ENCODE measurements at regions not wholly inside any gene's neighbourhood (a gene's known extent, or its start where the extent isn't known, plus 50 kb on each side); places are given as distances from the start of the nearest gene placed in this dataset.

- no peaks in the 10 kb centered on the region for H3K4me1 Mint-ChIP-seq (ENCODE audit: low read depth)
- no peak overlapping the region for H3K4me3 Mint-ChIP-seq (ENCODE audit: low read depth)
Measured at GRCh38 chr13:95440441-95441088, 112.0 kb upstream of the CLDN10 start.

GRCh38 chr13:95441326-95441725 is 111.2 kb upstream of the CLDN10 start:
- intact Hi-C loops (cut with micrococcal nuclease) = no loop called here
- Mint-ChIP-seq H3K36me3 (ENCODE audit: low read depth) (no peaks in the 10 kb centered on the region), H3K4me3 (ENCODE audit: low read depth) (no peak overlapping the region), H3K4me1 (ENCODE audit: low read depth) (no peaks in the 10 kb centered on the region), H3K9me3 (no peaks in the 10 kb centered on the region), H3K27me3 (ENCODE audit: low read depth) (no peaks in the 10 kb centered on the region), H3K27ac (no peak overlapping the region)
- DNase-seq (ENCODE audit: low spot score) = no peak

More at GRCh38 chr13:95440441-95441088, 112.0 kb upstream of the CLDN10 start:
- Mint-ChIP-seq H3K27ac (no peak overlapping the region), H3K36me3 (ENCODE audit: low read depth) (no peaks in the 10 kb centered on the region), H3K9me3 (no peaks in the 10 kb centered on the region), H3K27me3 (ENCODE audit: low read depth) (no peaks in the 10 kb centered on the region)
- intact Hi-C loops (cut with micrococcal nuclease) = no loop called here
- no peak for DNase-seq (ENCODE audit: low spot score)

GRCh38 chr13:95444006-95444730 is 108.4 kb upstream of the CLDN10 start:
- Mint-ChIP-seq H3K27ac (no peak overlapping the region), H3K9me3 (no peaks in the 10 kb centered on the region), H3K4me3 (ENCODE audit: low read depth) (no peak overlapping the region)

DNA sequence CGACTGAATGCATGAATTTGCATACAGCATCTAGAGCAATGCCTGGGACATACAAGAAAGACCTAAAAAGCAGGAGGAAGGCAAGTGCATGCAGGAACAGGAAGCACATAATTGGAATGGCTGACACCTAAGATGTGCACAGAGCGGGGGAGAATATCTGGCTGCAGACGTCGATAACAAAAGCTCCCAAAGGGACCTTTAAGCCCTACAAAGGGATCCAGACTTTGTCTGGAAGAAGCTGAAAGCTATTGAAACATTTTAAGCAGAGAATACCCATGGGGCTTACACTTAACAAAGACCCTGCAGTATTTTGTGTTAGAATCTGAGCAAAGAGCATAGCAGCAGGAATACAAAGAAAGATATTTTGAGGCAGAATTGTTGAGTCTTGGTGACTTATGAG is 107.4 kb upstream of the CLDN10 start:
- H3K27ac Mint-ChIP-seq = no peak overlapping the region

More at GRCh38 chr13:95444006-95444730, 108.4 kb upstream of the CLDN10 start:
- no peaks in the 10 kb centered on the region for H3K36me3 Mint-ChIP-seq (ENCODE audit: low read depth)
- intact Hi-C loops (cut with micrococcal nuclease) = no loop called here
- H3K4me1 Mint-ChIP-seq (ENCODE audit: low read depth) = no peaks in the 10 kb centered on the region
- peaks cover 5% of the 10 kb centered on the region for H3K27me3 Mint-ChIP-seq (ENCODE audit: low read depth)
- DNase-seq (ENCODE audit: low spot score) = no peak

DNA sequence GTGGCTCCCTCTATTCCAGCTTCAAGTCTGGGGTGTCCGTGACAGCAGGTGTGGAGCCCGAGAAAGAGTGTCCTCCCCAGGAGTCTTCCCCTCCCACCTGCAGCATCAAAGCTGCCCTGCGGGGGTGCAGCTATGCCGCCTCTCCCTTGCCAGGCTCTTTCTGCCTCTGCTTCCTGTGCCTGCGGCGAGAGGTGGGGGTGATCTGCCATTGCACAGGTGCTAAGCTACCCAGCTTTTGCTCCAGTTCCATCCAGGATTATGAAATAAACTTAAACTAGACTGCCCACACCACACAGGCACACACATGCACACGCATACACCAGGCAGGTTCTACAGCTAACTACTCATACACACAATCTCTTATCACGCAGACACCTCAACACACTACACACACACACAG is 104.7 kb upstream of the CLDN10 start:
- no peaks in the 10 kb centered on the region for H3K9me3 Mint-ChIP-seq
- peaks cover 6% of the 10 kb centered on the region for H3K27me3 Mint-ChIP-seq (ENCODE audit: low read depth)
- H3K4me1 Mint-ChIP-seq (ENCODE audit: low read depth) = no peaks in the 10 kb centered on the region
- no peaks in the 10 kb centered on the region for H3K36me3 Mint-ChIP-seq (ENCODE audit: low read depth)
- H3K27ac Mint-ChIP-seq = no peak overlapping the region
- no peak overlapping the region for H3K4me3 Mint-ChIP-seq (ENCODE audit: low read depth)
- no peak for DNase-seq (ENCODE audit: low spot score)
- intact Hi-C loops (cut with micrococcal nuclease) = no loop called here

More for the DNA sequence above, 107.4 kb upstream of the CLDN10 start:
- DNase-seq (ENCODE audit: low spot score) = no peak
- peaks cover 5% of the 10 kb centered on the region for H3K27me3 Mint-ChIP-seq (ENCODE audit: low read depth)
- no peaks in the 10 kb centered on the region for H3K4me1 Mint-ChIP-seq (ENCODE audit: low read depth)
- no peaks in the 10 kb centered on the region for H3K9me3 Mint-ChIP-seq
- H3K4me3 Mint-ChIP-seq (ENCODE audit: low read depth) = no peak overlapping the region
- H3K36me3 Mint-ChIP-seq (ENCODE audit: low read depth) = no peaks in the 10 kb centered on the region
- intact Hi-C loops (cut with micrococcal nuclease) = no loop called here

- H3K36me3 Mint-ChIP-seq (ENCODE audit: low read depth) = no peaks in the 10 kb centered on the region
- DNase-seq (ENCODE audit: low spot score) = no peak
- H3K27me3 Mint-ChIP-seq (ENCODE audit: low read depth) = peaks cover 10% of the 10 kb centered on the region
- H3K4me1 Mint-ChIP-seq (ENCODE audit: low read depth) = peaks cover 2% of the 10 kb centered on the region
- no peak overlapping the region for H3K4me3 Mint-ChIP-seq (ENCODE audit: low read depth)
- H3K27ac Mint-ChIP-seq = no peak overlapping the region
- H3K9me3 Mint-ChIP-seq = no peaks in the 10 kb centered on the region
- intact Hi-C loops (cut with micrococcal nuclease) = no loop called here
Measured at GRCh38 chr13:95451656-95452055, 100.9 kb upstream of the CLDN10 start.

DNA sequence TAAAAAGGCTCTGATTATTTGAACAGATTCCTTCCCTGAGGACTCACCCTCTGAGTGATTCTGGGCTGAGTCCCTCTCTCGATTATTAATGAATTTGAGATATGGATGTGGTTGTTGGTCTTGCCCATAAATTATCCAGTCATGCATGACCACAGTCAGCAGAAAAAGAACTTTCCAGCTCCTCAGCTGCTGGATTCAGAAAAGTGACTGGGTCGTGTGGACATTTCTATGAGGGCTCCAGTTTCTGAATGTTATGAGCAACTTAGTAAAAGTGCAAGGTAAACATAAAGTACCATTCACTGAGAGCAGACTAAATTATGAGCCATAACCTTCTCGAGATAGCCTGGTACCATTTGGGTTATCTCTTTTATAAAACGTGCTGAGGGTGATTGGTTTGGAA is 100.1 kb upstream of the CLDN10 start:
- H3K4me3 Mint-ChIP-seq (ENCODE audit: low read depth) = no peak overlapping the region
- DNase-seq (ENCODE audit: low spot score) = no peak
- no peaks in the 10 kb centered on the region for H3K36me3 Mint-ChIP-seq (ENCODE audit: low read depth)
- no peak overlapping the region for H3K27ac Mint-ChIP-seq
- peaks cover 8% of the 10 kb centered on the region for H3K27me3 Mint-ChIP-seq (ENCODE audit: low read depth)
- H3K4me1 Mint-ChIP-seq (ENCODE audit: low read depth) = peaks cover 8% of the 10 kb centered on the region
- intact Hi-C loops (cut with micrococcal nuclease) = no loop called here
- H3K9me3 Mint-ChIP-seq = no peaks in the 10 kb centered on the region

DNA sequence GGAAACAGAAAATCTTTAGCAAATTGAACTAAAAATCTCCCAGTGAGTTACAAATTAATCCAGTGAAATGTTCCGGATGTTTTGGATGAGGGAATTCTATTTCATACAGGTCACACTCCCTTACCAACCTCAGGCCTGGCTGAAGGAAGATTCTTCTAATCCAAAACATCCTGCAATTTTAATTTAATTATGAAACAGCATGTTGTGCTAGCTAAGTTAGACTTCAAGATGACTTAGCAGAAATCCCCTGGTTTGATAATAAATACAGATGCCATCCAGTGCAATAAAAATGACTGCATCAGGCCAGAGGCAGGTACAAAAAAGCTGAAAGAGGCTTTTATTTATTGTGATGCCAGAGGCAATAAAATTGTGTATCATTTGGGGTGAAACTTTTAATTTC is 96.7 kb upstream of the CLDN10 start:
- Mint-ChIP-seq H3K4me3 (ENCODE audit: low read depth) (no peak overlapping the region), H3K27ac (no peak overlapping the region), H3K36me3 (ENCODE audit: low read depth) (no peaks in the 10 kb centered on the region), H3K27me3 (ENCODE audit: low read depth) (peaks cover 5% of the 10 kb centered on the region), H3K4me1 (ENCODE audit: low read depth) (peaks cover 12% of the 10 kb centered on the region), H3K9me3 (peaks cover 21% of the 10 kb centered on the region)
- intact Hi-C loops (cut with micrococcal nuclease) = no loop called here
- no peak for DNase-seq (ENCODE audit: low spot score)

GRCh38 chr13:95456815-95457214 is 95.7 kb upstream of the CLDN10 start:
- intact Hi-C loops (cut with micrococcal nuclease) = no loop called here
- no peaks in the 10 kb centered on the region for H3K36me3 Mint-ChIP-seq (ENCODE audit: low read depth)

GRCh38 chr13:95457294-95457693 is 95.2 kb upstream of the CLDN10 start:
- H3K27ac Mint-ChIP-seq = no peak overlapping the region
- peaks cover 12% of the 10 kb centered on the region for H3K4me1 Mint-ChIP-seq (ENCODE audit: low read depth)
- H3K4me3 Mint-ChIP-seq (ENCODE audit: low read depth) = no peak overlapping the region
- intact Hi-C loops (cut with micrococcal nuclease) = no loop called here
- no peak for DNase-seq (ENCODE audit: low spot score)
- H3K27me3 Mint-ChIP-seq (ENCODE audit: low read depth) = peaks cover 4% of the 10 kb centered on the region
- H3K36me3 Mint-ChIP-seq (ENCODE audit: low read depth) = no peaks in the 10 kb centered on the region
- peaks cover 24% of the 10 kb centered on the region for H3K9me3 Mint-ChIP-seq

More at GRCh38 chr13:95456815-95457214, 95.7 kb upstream of the CLDN10 start:
- Mint-ChIP-seq H3K9me3 (peaks cover 24% of the 10 kb centered on the region), H3K27ac (no peak overlapping the region), H3K4me3 (ENCODE audit: low read depth) (no peak overlapping the region), H3K4me1 (ENCODE audit: low read depth) (peaks cover 12% of the 10 kb centered on the region), H3K27me3 (ENCODE audit: low read depth) (peaks cover 4% of the 10 kb centered on the region)
- no peak for DNase-seq (ENCODE audit: low spot score)

GRCh38 chr13:95462801-95463200 is 89.7 kb upstream of the CLDN10 start:
- intact Hi-C loops (cut with micrococcal nuclease) = no loop called here
- H3K27ac Mint-ChIP-seq = no peak overlapping the region
- peaks cover 2% of the 10 kb centered on the region for H3K27me3 Mint-ChIP-seq (ENCODE audit: low read depth)
- H3K36me3 Mint-ChIP-seq (ENCODE audit: low read depth) = no peaks in the 10 kb centered on the region
- H3K9me3 Mint-ChIP-seq = peaks cover 24% of the 10 kb centered on the region
- no peak overlapping the region for H3K4me3 Mint-ChIP-seq (ENCODE audit: low read depth)
- no peaks in the 10 kb centered on the region for H3K4me1 Mint-ChIP-seq (ENCODE audit: low read depth)
- DNase-seq (ENCODE audit: low spot score) = no peak

GRCh38 chr13:95463531-95463930 is 89.0 kb upstream of the CLDN10 start:
- Mint-ChIP-seq H3K9me3 (peaks cover 23% of the 10 kb centered on the region), H3K4me1 (ENCODE audit: low read depth) (no peaks in the 10 kb centered on the region), H3K27me3 (ENCODE audit: low read depth) (peaks cover 2% of the 10 kb centered on the region), H3K4me3 (ENCODE audit: low read depth) (no peak overlapping the region), H3K36me3 (ENCODE audit: low read depth) (no peaks in the 10 kb centered on the region), H3K27ac (no peak overlapping the region)
- intact Hi-C loops (cut with micrococcal nuclease) = no loop called here
- no peak for DNase-seq (ENCODE audit: low spot score)

DNA sequence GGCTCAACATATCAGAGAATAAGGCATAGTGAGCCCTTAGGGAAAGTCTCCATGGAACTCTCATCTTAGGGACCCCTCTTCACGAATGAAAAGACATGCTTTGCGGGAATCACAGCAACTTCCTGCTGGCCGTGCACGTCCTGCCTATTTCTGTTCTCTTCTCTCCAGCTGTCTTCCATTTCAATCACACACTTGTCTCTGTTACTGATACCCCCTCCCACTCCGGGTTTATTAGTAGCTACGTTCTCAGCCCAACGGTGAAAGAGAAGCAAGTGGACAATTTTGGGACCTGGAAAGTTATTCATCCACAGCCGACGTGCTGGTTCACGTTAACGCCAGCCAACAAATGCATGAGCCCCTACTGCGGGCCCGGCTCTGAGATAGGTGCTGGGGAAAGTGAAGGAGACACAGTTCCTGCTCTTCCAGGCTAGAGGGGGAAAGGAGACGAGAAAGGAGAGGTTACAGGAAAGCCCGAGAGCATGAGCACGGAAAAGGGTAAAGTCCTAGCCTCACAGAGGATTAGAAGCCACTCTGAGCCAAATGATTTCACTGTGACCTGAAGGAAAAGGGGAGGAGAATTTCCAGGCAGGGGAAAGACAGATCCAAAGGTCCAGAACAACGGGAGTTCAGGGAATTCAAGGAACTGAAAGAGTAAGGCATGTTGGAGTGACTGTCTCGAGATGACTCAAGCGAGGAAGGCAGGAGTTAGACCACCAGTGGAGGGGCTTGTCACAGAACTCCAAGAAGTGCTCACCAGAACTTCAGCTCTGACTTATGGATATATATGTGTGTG is 81.8 kb upstream of the CLDN10 start:
- H3K36me3 Mint-ChIP-seq (ENCODE audit: low read depth) = no peaks in the 10 kb centered on the region
- DNase-seq (ENCODE audit: low spot score) = no peak
- no peak overlapping the region for H3K27ac Mint-ChIP-seq
- intact Hi-C loops (cut with micrococcal nuclease) = no loop called here
- no peaks in the 10 kb centered on the region for H3K9me3 Mint-ChIP-seq
- H3K4me3 Mint-ChIP-seq (ENCODE audit: low read depth) = no peak overlapping the region
- peaks cover 2% of the 10 kb centered on the region for H3K27me3 Mint-ChIP-seq (ENCODE audit: low read depth)
- H3K4me1 Mint-ChIP-seq (ENCODE audit: low read depth) = no peaks in the 10 kb centered on the region
